ENCODE measurements at regions not wholly inside any gene's neighbourhood (a gene's known extent, or its start where the extent isn't known, plus 50 kb on each side); places are given as distances from the start of the nearest gene placed in this dataset.

DNA sequence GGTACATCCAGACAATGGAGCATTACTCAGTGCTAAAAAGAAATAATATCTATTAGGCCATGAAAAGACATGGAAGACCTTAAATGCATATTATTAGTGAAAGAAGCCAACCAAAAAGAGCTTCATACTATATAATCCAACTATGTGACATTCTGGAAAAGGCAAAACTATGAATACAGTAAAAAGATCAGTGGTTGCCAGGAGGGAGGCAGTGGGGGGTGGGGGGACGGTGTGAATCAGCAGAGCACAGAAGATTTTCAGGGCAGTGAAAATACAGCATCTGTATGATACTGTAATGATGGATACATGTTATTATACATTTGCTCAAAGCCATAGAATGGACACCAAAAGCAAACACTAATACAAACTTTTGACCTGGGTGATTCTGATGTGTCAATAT, 339.4 kb upstream of the SNX7 start:
- intact Hi-C loops (cut with micrococcal nuclease) = no loop called here
- POLR2A ChIA-PET = no interaction called here
- H3K36me3 Mint-ChIP-seq = no peaks in the 10 kb centered on the region
- H3K4me3 Mint-ChIP-seq = no peak overlapping the region
- H3K4me3 ChIP-seq (ENCODE audit: low read length) = no peak overlapping the region
- CTCF ChIA-PET = no interaction called here
- H3K9me3 ChIP-seq (ENCODE audit: control insufficient read depth in 2 of 3, low read length in 3 of 3) = no peaks in the 10 kb centered on the region
- H3K4me1 Mint-ChIP-seq = peaks cover 0 to 14% (median 5%) of the 10 kb centered on the region in 7 donors
- peaks cover 0 to 6% (median 0%) of the 10 kb centered on the region in 11 donors for H3K9me3 Mint-ChIP-seq
- no peaks in the 10 kb centered on the region for H3K36me3 ChIP-seq (ENCODE audit: control insufficient read depth in 2 of 3, insufficient read depth in 3 of 3, low read length in 3 of 3)
- DNase-seq (no peak), ATAC-seq (no peak)
- peaks cover 0 to 10% of the 10 kb centered on the region in 2 donors for H3K4me1 ChIP-seq (ENCODE audit: control insufficient read depth in 2 of 2, insufficient read depth in 2 of 2, low read length in 2 of 2)
- no peaks in the 10 kb centered on the region for H3K27me3 ChIP-seq (ENCODE audit: control insufficient read depth in 2 of 2, insufficient read depth in 2 of 2, low read length in 2 of 2)
- no peak overlapping the region for H3K27ac Mint-ChIP-seq
- peaks cover 0 to 8% (median 0%) of the 10 kb centered on the region in 5 donors for H3K27me3 Mint-ChIP-seq
- H3K27ac ChIP-seq (ENCODE audit: low read depth, low read length) = no peak overlapping the region

DNA sequence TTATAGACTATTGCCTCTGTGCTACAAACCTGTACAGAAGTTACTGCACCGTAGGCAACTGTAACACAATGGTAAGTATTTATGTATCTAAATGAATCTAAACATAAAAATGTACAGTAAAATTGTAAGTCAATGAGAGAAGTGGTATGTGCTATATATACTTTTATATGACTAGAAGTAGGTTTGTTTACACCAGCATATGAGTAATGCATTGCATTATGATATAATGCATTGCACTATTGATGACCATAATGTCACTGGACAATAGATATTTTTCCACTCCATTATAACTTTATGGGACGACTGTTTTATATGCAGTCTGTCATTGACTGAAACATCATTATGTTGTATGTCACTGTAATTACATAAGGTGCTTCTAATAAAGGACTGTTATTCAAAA, 340.3 kb upstream of the SNX7 start:
- peaks cover 0 to 14% (median 5%) of the 10 kb centered on the region in 7 donors for H3K4me1 Mint-ChIP-seq
- peaks cover 0 to 6% (median 0%) of the 10 kb centered on the region in 11 donors for H3K9me3 Mint-ChIP-seq
- Histone ChIP-seq H3K36me3 (ENCODE audit: control insufficient read depth in 2 of 3, insufficient read depth in 3 of 3, low read length in 3 of 3) (no peaks in the 10 kb centered on the region), H3K9me3 (ENCODE audit: control insufficient read depth in 2 of 3, low read length in 3 of 3) (no peaks in the 10 kb centered on the region), H3K4me3 (ENCODE audit: low read length) (no peak overlapping the region), H3K4me1 (ENCODE audit: control insufficient read depth in 2 of 2, insufficient read depth in 2 of 2, low read length in 2 of 2) (peaks cover 0 to 10% of the 10 kb centered on the region in 2 donors), H3K27ac (ENCODE audit: low read depth, low read length) (no peak overlapping the region), H3K27me3 (ENCODE audit: control insufficient read depth in 2 of 2, insufficient read depth in 2 of 2, low read length in 2 of 2) (no peaks in the 10 kb centered on the region)
- ATAC-seq = no peak
- no peak overlapping the region for H3K27ac Mint-ChIP-seq
- intact Hi-C loops (cut with micrococcal nuclease) = no loop called here
- ChIA-PET POLR2A (no interaction called here), CTCF (no interaction called here)
- H3K36me3 Mint-ChIP-seq = no peaks in the 10 kb centered on the region
- H3K4me3 Mint-ChIP-seq = no peak overlapping the region
- no peak for DNase-seq
- peaks cover 0 to 4% (median 0%) of the 10 kb centered on the region in 5 donors for H3K27me3 Mint-ChIP-seq

DNA sequence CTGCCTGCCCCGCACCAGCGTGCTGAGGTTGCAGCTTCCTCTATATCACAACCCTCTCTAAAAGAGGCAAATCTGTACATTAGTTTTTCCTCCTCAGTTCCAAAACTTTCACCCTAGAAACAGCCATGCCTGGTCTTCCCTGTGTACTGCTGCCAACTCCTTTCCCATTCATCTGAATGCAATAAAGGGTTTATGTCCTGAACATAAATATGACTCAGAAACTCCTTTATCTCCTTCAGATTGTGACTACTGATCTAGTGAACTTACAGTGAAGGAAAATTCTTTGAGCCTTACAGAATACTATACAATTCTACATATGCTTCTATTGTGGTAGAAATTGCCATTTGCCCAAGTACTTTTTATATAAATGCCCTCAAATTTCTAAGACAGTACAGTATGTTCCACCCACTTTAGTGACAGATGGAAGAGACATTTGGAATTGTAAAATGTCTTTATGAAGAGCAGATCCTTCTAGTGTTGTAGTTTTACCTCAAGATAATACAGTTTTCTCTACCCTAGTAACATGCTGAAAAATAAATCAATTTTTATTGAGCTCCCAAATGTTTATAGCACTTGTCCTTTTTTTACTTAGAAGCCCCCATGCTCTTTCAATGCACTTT, 345.1 kb upstream of the SNX7 start:
- Mint-ChIP-seq H3K4me3 (no peak overlapping the region), H3K27ac (no peak overlapping the region), H3K27me3 (no peaks in the 10 kb centered on the region), H3K4me1 (no peaks in the 10 kb centered on the region), H3K9me3 (peaks cover 0 to 6% (median 0%) of the 10 kb centered on the region in 11 donors), H3K36me3 (no peaks in the 10 kb centered on the region)
- intact Hi-C loops (cut with micrococcal nuclease) = no loop called here
- Histone ChIP-seq H3K27me3 (ENCODE audit: control insufficient read depth in 2 of 2, insufficient read depth in 2 of 2, low read length in 2 of 2) (no peaks in the 10 kb centered on the region), H3K4me3 (ENCODE audit: low read length) (no peak overlapping the region), H3K27ac (ENCODE audit: low read depth, low read length) (no peak overlapping the region), H3K4me1 (ENCODE audit: control insufficient read depth in 2 of 2, insufficient read depth in 2 of 2, low read length in 2 of 2) (no peaks in the 10 kb centered on the region), H3K36me3 (ENCODE audit: control insufficient read depth in 2 of 3, insufficient read depth in 3 of 3, low read length in 3 of 3) (no peaks in the 10 kb centered on the region), H3K9me3 (ENCODE audit: control insufficient read depth in 2 of 3, low read length in 3 of 3) (no peaks in the 10 kb centered on the region)
- POLR2A ChIA-PET = no interaction called here
- DNase-seq (no peak), ATAC-seq (no peak)
- CTCF ChIA-PET = no interaction called here

DNA sequence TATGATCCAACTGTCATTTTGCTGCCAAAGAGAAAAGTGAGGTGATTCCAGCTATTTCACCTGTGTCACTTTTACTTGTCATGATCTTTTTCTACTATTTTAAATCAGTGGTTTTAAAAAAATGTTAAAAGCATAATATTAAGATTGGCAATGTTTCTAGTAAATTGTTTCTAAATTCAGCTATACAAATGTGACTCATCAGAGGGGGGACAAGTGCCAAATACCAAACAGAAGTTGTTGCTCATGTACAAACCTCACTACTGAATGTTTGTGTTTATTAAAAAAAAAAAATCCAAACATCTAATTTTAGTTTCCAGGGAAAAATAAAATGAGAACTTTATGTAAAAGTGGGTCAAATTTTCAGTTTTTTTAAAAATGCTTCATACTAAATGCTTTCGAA, 346.2 kb upstream of the SNX7 start:
- ChIA-PET POLR2A (no interaction called here), CTCF (no interaction called here)
- H3K36me3 Mint-ChIP-seq = no peaks in the 10 kb centered on the region
- intact Hi-C loops (cut with micrococcal nuclease) = no loop called here
- H3K27me3 ChIP-seq (ENCODE audit: control insufficient read depth in 2 of 2, insufficient read depth in 2 of 2, low read length in 2 of 2) = no peaks in the 10 kb centered on the region
- H3K27ac Mint-ChIP-seq = no peak overlapping the region
- ATAC-seq (no peak), DNase-seq (no peak)
- peaks cover 0 to 1% (median 0%) of the 10 kb centered on the region in 7 donors for H3K4me1 Mint-ChIP-seq
- H3K4me3 Mint-ChIP-seq = no peak overlapping the region
- peaks cover 0 to 5% (median 0%) of the 10 kb centered on the region in 11 donors for H3K9me3 Mint-ChIP-seq
- no peak overlapping the region for H3K27ac ChIP-seq (ENCODE audit: low read depth, low read length)
- no peak overlapping the region for H3K4me3 ChIP-seq (ENCODE audit: low read length)
- H3K27me3 Mint-ChIP-seq = peaks cover 0 to 4% (median 0%) of the 10 kb centered on the region in 5 donors
- no peaks in the 10 kb centered on the region for H3K9me3 ChIP-seq (ENCODE audit: control insufficient read depth in 2 of 3, low read length in 3 of 3)
- no peaks in the 10 kb centered on the region for H3K4me1 ChIP-seq (ENCODE audit: control insufficient read depth in 2 of 2, insufficient read depth in 2 of 2, low read length in 2 of 2)
- no peaks in the 10 kb centered on the region for H3K36me3 ChIP-seq (ENCODE audit: control insufficient read depth in 2 of 3, insufficient read depth in 3 of 3, low read length in 3 of 3)

GRCh38 chr1:98314601-98315000, 346.9 kb upstream of the SNX7 start:
- Mint-ChIP-seq H3K36me3 (no peaks in the 10 kb centered on the region), H3K4me3 (no peak overlapping the region), H3K9me3 (peaks cover 0 to 5% (median 0%) of the 10 kb centered on the region in 11 donors), H3K4me1 (peaks cover 0 to 1% (median 0%) of the 10 kb centered on the region in 7 donors), H3K27me3 (peaks cover 0 to 4% (median 0%) of the 10 kb centered on the region in 5 donors), H3K27ac (no peak overlapping the region)
- DNase-seq = no peak
- H3K4me1 ChIP-seq (ENCODE audit: control insufficient read depth in 2 of 2, insufficient read depth in 2 of 2, low read length in 2 of 2) = no peaks in the 10 kb centered on the region
- no peak overlapping the region for H3K27ac ChIP-seq (ENCODE audit: low read depth, low read length)
- POLR2A ChIA-PET = no interaction called here
- intact Hi-C loops (cut with micrococcal nuclease) = no loop called here
- H3K27me3 ChIP-seq (ENCODE audit: control insufficient read depth in 2 of 2, insufficient read depth in 2 of 2, low read length in 2 of 2) = no peaks in the 10 kb centered on the region
- CTCF ChIA-PET = no interaction called here
- ATAC-seq = no peak
- H3K36me3 ChIP-seq (ENCODE audit: control insufficient read depth in 2 of 3, insufficient read depth in 3 of 3, low read length in 3 of 3) = no peaks in the 10 kb centered on the region
- no peak overlapping the region for H3K4me3 ChIP-seq (ENCODE audit: low read length)
- H3K9me3 ChIP-seq (ENCODE audit: control insufficient read depth in 2 of 3, low read length in 3 of 3) = no peaks in the 10 kb centered on the region

DNA sequence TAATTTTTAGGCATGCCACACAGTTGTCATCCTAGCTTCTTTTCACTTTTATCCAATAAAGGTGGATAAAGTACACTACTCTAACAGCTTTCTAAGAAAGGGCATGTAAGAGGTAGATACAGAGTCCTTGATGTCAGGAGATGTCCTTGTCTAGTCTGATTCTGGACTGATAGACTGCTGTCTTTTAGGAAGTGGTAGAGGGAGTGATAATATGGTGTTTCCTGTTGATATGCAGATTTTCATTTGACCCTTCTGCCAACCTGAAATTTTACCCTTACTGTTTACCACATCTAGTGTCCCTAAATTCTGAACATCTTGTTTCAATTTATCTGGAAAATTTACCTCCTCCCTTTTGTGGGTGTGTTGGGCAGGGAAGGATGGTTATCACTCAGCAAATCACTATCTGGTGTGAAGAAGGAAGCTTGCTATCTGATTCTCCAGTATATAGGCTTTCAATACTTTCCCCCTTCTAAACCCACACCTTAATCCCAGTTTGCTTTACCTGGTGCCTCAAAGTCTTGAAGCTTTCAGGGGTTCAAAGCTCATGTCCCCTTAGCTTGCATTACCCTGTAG, 354.9 kb upstream of the SNX7 start:
- DNase-seq (no peak), ATAC-seq (peak; percentile 37)
- ChIA-PET POLR2A (no interaction called here), CTCF (no interaction called here)
- Mint-ChIP-seq H3K27ac (no peak overlapping the region), H3K9me3 (peaks cover 0 to 5% (median 0%) of the 10 kb centered on the region in 11 donors), H3K36me3 (no peaks in the 10 kb centered on the region), H3K4me3 (no peak overlapping the region), H3K4me1 (peaks cover 0 to 1% (median 0%) of the 10 kb centered on the region in 7 donors), H3K27me3 (peaks cover 0 to 4% (median 0%) of the 10 kb centered on the region in 5 donors)
- Histone ChIP-seq H3K4me3 (ENCODE audit: low read length) (no peak overlapping the region), H3K9me3 (ENCODE audit: control insufficient read depth in 2 of 3, low read length in 3 of 3) (no peaks in the 10 kb centered on the region), H3K27me3 (ENCODE audit: control insufficient read depth in 2 of 2, insufficient read depth in 2 of 2, low read length in 2 of 2) (no peaks in the 10 kb centered on the region), H3K27ac (ENCODE audit: low read depth, low read length) (no peak overlapping the region), H3K36me3 (ENCODE audit: control insufficient read depth in 2 of 3, insufficient read depth in 3 of 3, low read length in 3 of 3) (no peaks in the 10 kb centered on the region), H3K4me1 (ENCODE audit: control insufficient read depth in 2 of 2, insufficient read depth in 2 of 2, low read length in 2 of 2) (no peaks in the 10 kb centered on the region)
- intact Hi-C loops (cut with micrococcal nuclease) = no loop called here

DNA sequence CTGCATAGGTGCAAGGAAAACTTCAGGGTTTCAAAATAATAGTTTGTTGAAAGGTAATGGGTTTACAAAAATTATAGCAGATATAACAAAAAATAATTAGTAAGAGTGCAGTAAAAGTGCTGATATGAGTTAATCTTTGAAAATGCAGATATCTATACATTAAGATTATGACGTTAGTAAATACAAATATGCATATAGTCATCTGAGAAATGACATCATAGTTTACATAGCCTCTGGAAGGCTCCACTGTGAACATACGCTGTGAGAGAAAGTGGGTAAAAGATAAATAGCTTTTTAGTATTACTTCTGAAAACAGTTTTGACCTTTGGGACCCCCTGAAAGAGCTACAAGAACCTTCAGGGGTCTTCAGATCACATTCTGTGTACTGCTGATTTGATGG, 356.2 kb upstream of the SNX7 start:
- POLR2A ChIA-PET = no interaction called here
- no peaks in the 10 kb centered on the region for H3K4me1 ChIP-seq (ENCODE audit: control insufficient read depth in 2 of 2, insufficient read depth in 2 of 2, low read length in 2 of 2)
- Mint-ChIP-seq H3K4me1 (no peaks in the 10 kb centered on the region), H3K36me3 (no peaks in the 10 kb centered on the region), H3K9me3 (peaks cover 0 to 5% (median 0%) of the 10 kb centered on the region in 11 donors), H3K27ac (no peak overlapping the region), H3K4me3 (no peak overlapping the region), H3K27me3 (peaks cover 0 to 3% (median 0%) of the 10 kb centered on the region in 5 donors)
- H3K36me3 ChIP-seq (ENCODE audit: control insufficient read depth in 2 of 3, insufficient read depth in 3 of 3, low read length in 3 of 3) = no peaks in the 10 kb centered on the region
- CTCF ChIA-PET = no interaction called here
- no peak overlapping the region for H3K27ac ChIP-seq (ENCODE audit: low read depth, low read length)
- ATAC-seq = no peak
- H3K27me3 ChIP-seq (ENCODE audit: control insufficient read depth in 2 of 2, insufficient read depth in 2 of 2, low read length in 2 of 2) = no peaks in the 10 kb centered on the region
- no peak for DNase-seq
- no peaks in the 10 kb centered on the region for H3K9me3 ChIP-seq (ENCODE audit: control insufficient read depth in 2 of 3, low read length in 3 of 3)
- intact Hi-C loops (cut with micrococcal nuclease) = no loop called here
- H3K4me3 ChIP-seq (ENCODE audit: low read length) = no peak overlapping the region

All from naive thymus-derived CD4-positive, alpha-beta T cell (primary cell).